Fibroblast of mammary gland (primary cell): ENCODE measurements at regions not wholly inside any gene's neighbourhood (a gene's known extent, or its start where the extent isn't known, plus 50 kb on each side); places are given as distances from the start of the nearest gene placed in this dataset.

ENCODE experiments used
- DNase-seq: peaks from one replicate; pipeline ENCODE4 v3.0.0-alpha.2; 2010; ENCODE audit warnings: low read depth
- H3K4me3 ChIP-seq: 2 replicates; pipeline ENCODE4 v1.5.1; 2011; ENCODE audit warnings: low read depth, mild to moderate bottlenecking, low read length, moderate library complexity; ENCODE audit not compliant: control insufficient read depth
- TF ChIP-seq, protein P1 (sequence below): conservative IDR thresholded peaks from 2 replicates; pipeline ENCODE4 v1.5.1; 2011; ENCODE audit warnings: low read depth, low read length, inconsistent platforms; ENCODE audit not compliant: control insufficient read depth, insufficient read depth

DNA sequence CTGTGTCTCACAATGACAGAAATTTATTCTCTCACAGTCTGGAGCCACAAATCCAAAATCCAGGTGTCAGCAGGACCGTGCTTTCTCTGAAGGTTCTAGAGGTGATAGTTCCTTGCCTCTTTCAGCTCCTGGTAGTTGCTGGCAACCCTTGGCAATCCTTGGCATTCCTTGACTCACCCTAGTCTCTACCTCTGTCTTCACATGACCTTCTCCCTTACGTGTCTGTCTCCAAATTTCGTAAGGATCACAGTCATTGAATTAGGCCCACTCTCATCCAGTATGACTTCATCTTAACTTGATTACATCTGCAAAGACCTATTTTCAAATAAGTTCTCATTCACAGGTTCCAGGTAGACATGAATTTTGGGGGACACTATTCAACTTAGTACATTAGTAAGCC is 143.1 kb downstream of the CEP57L1 start:
- peak; percentile 79 for DNase-seq
- TF ChIP-seq, protein P1, sequence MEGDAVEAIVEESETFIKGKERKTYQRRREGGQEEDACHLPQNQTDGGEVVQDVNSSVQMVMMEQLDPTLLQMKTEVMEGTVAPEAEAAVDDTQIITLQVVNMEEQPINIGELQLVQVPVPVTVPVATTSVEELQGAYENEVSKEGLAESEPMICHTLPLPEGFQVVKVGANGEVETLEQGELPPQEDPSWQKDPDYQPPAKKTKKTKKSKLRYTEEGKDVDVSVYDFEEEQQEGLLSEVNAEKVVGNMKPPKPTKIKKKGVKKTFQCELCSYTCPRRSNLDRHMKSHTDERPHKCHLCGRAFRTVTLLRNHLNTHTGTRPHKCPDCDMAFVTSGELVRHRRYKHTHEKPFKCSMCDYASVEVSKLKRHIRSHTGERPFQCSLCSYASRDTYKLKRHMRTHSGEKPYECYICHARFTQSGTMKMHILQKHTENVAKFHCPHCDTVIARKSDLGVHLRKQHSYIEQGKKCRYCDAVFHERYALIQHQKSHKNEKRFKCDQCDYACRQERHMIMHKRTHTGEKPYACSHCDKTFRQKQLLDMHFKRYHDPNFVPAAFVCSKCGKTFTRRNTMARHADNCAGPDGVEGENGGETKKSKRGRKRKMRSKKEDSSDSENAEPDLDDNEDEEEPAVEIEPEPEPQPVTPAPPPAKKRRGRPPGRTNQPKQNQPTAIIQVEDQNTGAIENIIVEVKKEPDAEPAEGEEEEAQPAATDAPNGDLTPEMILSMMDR = no peak
- H3K4me3 ChIP-seq = no peak overlapping the region

DNA sequence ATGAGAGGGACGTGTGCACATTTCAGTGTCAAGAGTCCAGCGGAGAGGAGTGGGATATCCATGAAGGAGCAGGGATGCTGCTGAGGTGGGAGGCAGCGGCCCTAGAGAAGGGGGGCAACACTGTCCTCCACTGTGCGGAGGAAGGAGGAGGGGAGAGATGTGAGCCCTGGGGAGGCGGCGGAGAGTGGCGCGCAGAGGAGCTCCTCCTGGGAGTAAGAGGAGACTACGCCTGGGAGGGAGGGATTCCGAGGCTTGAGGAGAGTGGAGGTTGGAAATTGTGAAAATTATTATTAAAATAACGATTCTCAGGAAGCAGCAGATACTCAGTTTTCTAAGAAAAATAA is 142.7 kb downstream of the CEP57L1 start:
- H3K4me3 ChIP-seq = no peak overlapping the region
- DNase-seq = no peak
- TF ChIP-seq, protein P1 = no peak

- peak; percentile 88 for DNase-seq
- H3K4me3 ChIP-seq = no peak overlapping the region
- TF ChIP-seq, protein P1 = no peak
Observed at GRCh38 chr6:109237077-109237985, 142.0 kb downstream of the CEP57L1 start.

GRCh38 chr6:109236115-109237076 is 141.1 kb downstream of the CEP57L1 start:
- no peak overlapping the region for H3K4me3 ChIP-seq
- TF ChIP-seq, protein P1 = no peak
- no peak for DNase-seq

DNA sequence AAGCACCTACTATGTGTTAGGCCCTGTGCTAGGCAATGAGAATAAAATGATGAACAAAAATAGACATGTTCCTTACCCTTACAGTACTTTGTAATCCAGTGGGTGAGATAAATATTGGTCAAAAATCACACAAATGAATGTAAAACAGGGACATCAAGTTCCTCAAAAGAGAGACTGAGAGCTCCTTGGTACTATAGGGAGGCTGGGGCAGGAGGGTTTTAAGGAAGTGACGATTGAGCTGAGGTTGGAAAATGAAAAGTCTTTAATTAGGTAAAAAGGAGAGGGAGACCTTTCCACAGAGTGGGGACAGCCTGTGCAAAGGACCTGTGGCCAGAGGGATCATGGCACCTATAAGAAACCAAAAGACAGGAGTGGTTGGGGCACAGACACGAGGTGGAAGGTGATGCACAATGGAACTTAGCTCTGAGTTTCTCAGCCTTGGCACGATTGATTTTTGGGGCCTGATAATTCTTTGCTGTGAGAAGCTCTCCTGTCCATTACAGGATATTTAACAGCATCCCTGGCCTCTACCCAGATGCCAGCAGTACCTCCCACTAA is 140.3 kb downstream of the CEP57L1 start:
- TF ChIP-seq, protein P1 = no peak
- DNase-seq = no peak
- H3K4me3 ChIP-seq = no peak overlapping the region

- no peak for DNase-seq
- TF ChIP-seq, protein P1 = no peak
- no peak overlapping the region for H3K4me3 ChIP-seq
Observed at GRCh38 chr6:109230453-109230852, 135.1 kb downstream of the CEP57L1 start.
